OCI-LY7 (cell line): ENCODE measurements at regions not wholly inside any gene's neighbourhood (a gene's known extent, or its start where the extent isn't known, plus 50 kb on each side); places are given as distances from the start of the nearest gene placed in this dataset.

ENCODE experiments used
- CTCF ChIP-seq: fragments of 200-600 bp; sonication (generic); conservative IDR thresholded peaks from 2 replicates; pipeline ENCODE4 v1.5.1; 2014; ENCODE audit warnings: mild to moderate bottlenecking, antibody characterized with exemption, low read length, moderate library complexity, mixed read lengths
- EZH2phosphoT487 ChIP-seq: fragments of 200-600 bp; sonication (generic); IDR thresholded peaks from 2 replicates; pipeline ENCODE4 v1.6.1; 2018; ENCODE audit warnings: low read depth, borderline replicate concordance, mild to moderate bottlenecking, mixed run types, antibody characterized with exemption, low read length, moderate library complexity, mixed read lengths

GRCh38 chr15:93152951-93153350 is 63.9 kb upstream of the RGMA start:
- no peak for TF ChIP-seq EZH2phosphoT487
- no peak for TF ChIP-seq CTCF
